HT-29 (cell line): ENCODE measurements at regions not wholly inside any gene's neighbourhood (a gene's known extent, or its start where the extent isn't known, plus 50 kb on each side); places are given as distances from the start of the nearest gene placed in this dataset.
"Not testable (repeated sequence)": the region's sequence is repeated elsewhere in the genome, so short reads cannot be mapped to it uniquely, and the experiment has no call there.

Experiments
- DNase-seq: peaks from one replicate; pipeline ENCODE4 v3.0.0-alpha.2; 2015; ENCODE audit warnings: low spot score

GRCh38 chr17:20840987-20841865 lies 201.6 kb downstream of the USP22 start:
- DNase-seq = not testable (repeated sequence)

- not testable (repeated sequence) for DNase-seq
Observed at GRCh38 chr17:20842012-20842411, 200.8 kb downstream of the USP22 start.

GRCh38 chr17:20843261-20843660 lies 199.6 kb downstream of the USP22 start:
- not testable (repeated sequence) for DNase-seq

GRCh38 chr17:20843799-20844553 lies 198.8 kb downstream of the USP22 start:
- DNase-seq = not testable (repeated sequence)

GRCh38 chr17:20848869-20849443 lies 193.9 kb downstream of the USP22 start:
- not testable (repeated sequence) for DNase-seq

- DNase-seq = not testable (repeated sequence)
Observed at GRCh38 chr17:20851591-20852238, 191.1 kb downstream of the USP22 start.

- DNase-seq = no peak
Observed at GRCh38 chr17:20852239-20852989, 190.4 kb downstream of the USP22 start.

- no peak for DNase-seq
Observed at GRCh38 chr17:20852990-20853370, 189.8 kb downstream of the USP22 start.

GRCh38 chr17:20855910-20856470 lies 186.8 kb downstream of the USP22 start:
- not testable (repeated sequence) for DNase-seq

- DNase-seq = not testable (repeated sequence)
Observed at GRCh38 chr17:20866444-20867209, 176.2 kb downstream of the USP22 start.

- DNase-seq = not testable (repeated sequence)
Observed at GRCh38 chr17:20867436-20867937, 175.3 kb downstream of the USP22 start.

GRCh38 chr17:20867938-20868661 lies 174.7 kb downstream of the USP22 start:
- not testable (repeated sequence) for DNase-seq

- DNase-seq = not testable (repeated sequence)
Observed at GRCh38 chr17:20868662-20869007, 174.2 kb downstream of the USP22 start.

GRCh38 chr17:20873173-20873572 lies 169.6 kb downstream of the USP22 start:
- not testable (repeated sequence) for DNase-seq

- not testable (repeated sequence) for DNase-seq
Observed at GRCh38 chr17:20873688-20874328, 169.0 kb downstream of the USP22 start.

GRCh38 chr17:20877384-20877783 lies 165.4 kb downstream of the USP22 start:
- DNase-seq = not testable (repeated sequence)

- DNase-seq = no peak
Observed at GRCh38 chr17:20890338-20890737, 152.5 kb downstream of the USP22 start.

- not testable (repeated sequence) for DNase-seq
Observed at GRCh38 chr17:20895426-20895825, 147.4 kb downstream of the USP22 start.
